Gastroesophageal sphincter (tissue), 4 donors: ENCODE measurements at regions not wholly inside any gene's neighbourhood (a gene's known extent, or its start where the extent isn't known, plus 50 kb on each side); places are given as distances from the start of the nearest gene placed in this dataset.
"Not testable (repeated sequence)": the region's sequence is repeated elsewhere in the genome, so short reads cannot be mapped to it uniquely, and the experiment has no call there.

Experiments
- ATAC-seq: fragments of 150-250 bp; one replicate; pipeline ENCODE4 v1.9.1; 2016; ENCODE audit warnings: mild to moderate bottlenecking, moderate library complexity
- H3K27ac ChIP-seq, 4 donors: fragments of 200-600 bp; sonication (generic) in 3 of 4; 1 replicate in 3 of 4; 2 replicates in 1 of 4; pipeline ENCODE4 v1.5.1; 2016 to 2019
- H3K27me3 ChIP-seq: fragments of 200-600 bp; sonication (generic); one replicate; pipeline ENCODE4 v1.5.1; 2019
- H3K36me3 ChIP-seq, 2 donors: fragments of 200-600 bp; sonication (generic); one replicate each; pipeline ENCODE4 v1.5.1; 2019; ENCODE audit warnings: control low read depth in 1 of 2
- H3K4me1 ChIP-seq, 3 donors: fragments of 200-600 bp; sonication (generic); 1 replicate in 2 of 3; 2 replicates in 1 of 3; pipeline ENCODE4 v1.5.1; 2016 to 2019; ENCODE audit warnings: control low read depth in 2 of 3
- H3K4me3 ChIP-seq, 2 donors: fragments of 200-600 bp; sonication (generic); one replicate each; pipeline ENCODE4 v1.5.1; 2019; ENCODE audit warnings: mild to moderate bottlenecking in 1 of 2, moderate library complexity in 1 of 2
- H3K9me3 ChIP-seq, 3 donors: fragments of 200-600 bp; sonication (generic); one replicate each; pipeline ENCODE4 v1.5.1; 2017 to 2019; ENCODE audit warnings: control low read depth in 2 of 3
- CTCF ChIP-seq, 4 experiments: fragments of 200-600 bp in 2 of 4; fragments of 450-650 bp in 2 of 4; sonication (generic) in 1 of 4; IDR thresholded peaks; one replicate each; pipeline ENCODE4 v1.5.1; 2017 to 2019; ENCODE audit warnings: antibody characterized with exemption in 4 of 4, mild to moderate bottlenecking in 2 of 4, moderate library complexity in 2 of 4
- EP300 ChIP-seq: sonication (generic); formaldehyde crosslinking; IDR thresholded peaks from one replicate; pipeline ENCODE4 v1.6.1; 2017; ENCODE audit warnings: antibody characterized with exemption, mild to moderate bottlenecking
- POLR2A ChIP-seq, 2 donors: fragments of 450-650 bp; IDR thresholded peaks; one replicate each; pipeline ENCODE4 v1.6.1; 2017; ENCODE audit warnings: antibody characterized with exemption in 2 of 2, mild to moderate bottlenecking in 2 of 2, moderate library complexity in 1 of 2
- POLR2AphosphoS5 ChIP-seq: sonication (generic); formaldehyde crosslinking; IDR thresholded peaks from one replicate; pipeline ENCODE4 v1.6.1; 2017; ENCODE audit warnings: antibody characterized with exemption
- WGBS, 2 donors: methylation state at CpG; one replicate each; pipeline ENCODE4 v1.1.5; 2018; ENCODE audit warnings: low coverage in 1 of 2; 5-methylcytosine and 5-hydroxymethylcytosine counted together

- WGBS, 2 donors = 18 to 23% methylated on average over 7 of the region's 7 CpGs
- Histone ChIP-seq H3K4me1 (peaks cover 0 to 6% (median 0%) of the 10 kb centered on the region in 3 donors), H3K36me3 (no peaks in the 10 kb centered on the region), H3K9me3 (no peaks in the 10 kb centered on the region), H3K27me3 (peaks cover 10% of the 10 kb centered on the region), H3K27ac (no peak overlapping the region), H3K4me3 (no peak overlapping the region)
- ATAC-seq = no peak
- TF ChIP-seq POLR2A (IDR thresholded peaks at IDR 0.05) = no peak
- no peak for TF ChIP-seq EP300
- no peak for TF ChIP-seq POLR2AphosphoS5
- TF ChIP-seq CTCF (IDR thresholded peaks at IDR 0.05) = no peak
These were observed 87.6 kb upstream of the FAM110C start for GRCh38 chr2:133675-134593.

- H3K27ac ChIP-seq, H3K4me3 ChIP-seq, ATAC-seq, H3K36me3 ChIP-seq, H3K27me3 ChIP-seq, H3K4me1 ChIP-seq, H3K9me3 ChIP-seq: not testable (repeated sequence)
- no CpG with 5 or more reads among the region's 31 CpGs for WGBS, 2 donors
These were observed 80.5 kb upstream of the FAM110C start for GRCh38 chr2:126769-127168.

GRCh38 chr2:124241-124880 is 78.1 kb upstream of the FAM110C start:
- 46 to 53% methylated on average over 3 of the region's 3 CpGs for WGBS, 2 donors
- Histone ChIP-seq H3K27ac (no peak overlapping the region), H3K4me3 (no peak overlapping the region), H3K36me3 (no peaks in the 10 kb centered on the region), H3K27me3 (peaks cover 5% of the 10 kb centered on the region), H3K4me1 (no peaks in the 10 kb centered on the region), H3K9me3 (no peaks in the 10 kb centered on the region)
- TF ChIP-seq CTCF (IDR thresholded peaks at IDR 0.05) (no peak), EP300 (no peak), POLR2AphosphoS5 (no peak), POLR2A (IDR thresholded peaks at IDR 0.05) (no peak)
- ATAC-seq = peak; percentile 46

- TF ChIP-seq POLR2AphosphoS5 (no peak), POLR2A (IDR thresholded peaks at IDR 0.05) (no peak)
- Histone ChIP-seq H3K4me3 (no peak overlapping the region), H3K27me3 (no peaks in the 10 kb centered on the region), H3K36me3 (no peaks in the 10 kb centered on the region), H3K9me3 (no peaks in the 10 kb centered on the region), H3K4me1 (peaks cover 0 to 9% (median 0%) of the 10 kb centered on the region in 3 donors), H3K27ac (no peak overlapping the region)
- WGBS, 2 donors = 87 to 90% methylated on average over 2 of the region's 2 CpGs
- ATAC-seq = no peak
These were observed 70.6 kb upstream of the FAM110C start for GRCh38 chr2:116953-117352.

- WGBS, 2 donors = 4 to 7% methylated on average over 3 of the region's 3 CpGs
- no peaks in the 10 kb centered on the region for H3K36me3 ChIP-seq
- no peak for ATAC-seq
These were observed 69.0 kb upstream of the FAM110C start for GRCh38 chr2:115303-115702.

More at GRCh38 chr2:115303-115702, 69.0 kb upstream of the FAM110C start:
- TF ChIP-seq EP300 (no peak), POLR2A (IDR thresholded peaks at IDR 0.05) (no peak), POLR2AphosphoS5 (no peak), CTCF (IDR thresholded peaks at IDR 0.05) (no peak)
- H3K9me3 ChIP-seq = no peaks in the 10 kb centered on the region
- no peaks in the 10 kb centered on the region for H3K27me3 ChIP-seq
- H3K4me1 ChIP-seq = peaks cover 0 to 9% (median 0%) of the 10 kb centered on the region in 3 donors
- no peak overlapping the region for H3K4me3 ChIP-seq
- no peak overlapping the region for H3K27ac ChIP-seq
